HG03196 (cell line): ENCODE measurements at regions not wholly inside any gene's neighbourhood (a gene's known extent, or its start where the extent isn't known, plus 50 kb on each side); places are given as distances from the start of the nearest gene placed in this dataset.
"Not testable (repeated sequence)": the region's sequence is repeated elsewhere in the genome, so short reads cannot be mapped to it uniquely, and the experiment has no call there.

Source experiments
- ATAC-seq: cut with Tn5 transposase; IDR thresholded peaks from one replicate; pipeline ENCODE4 v1.9.1; 2021; ENCODE audit not compliant: unreplicated experiment

GRCh38 chr2:219724628-219725027 lies 97.2 kb downstream of the SLC4A3 start:
- ATAC-seq: no peak

GRCh38 chr2:219726916-219727315 lies 99.5 kb downstream of the SLC4A3 start:
- no peak for ATAC-seq

- ATAC-seq: no peak
Observed at GRCh38 chr2:219727771-219728429, 100.5 kb downstream of the SLC4A3 start.

GRCh38 chr2:219728991-219729487 lies 101.6 kb downstream of the SLC4A3 start:
- ATAC-seq: no peak

GRCh38 chr2:219731173-219731572 lies 103.7 kb downstream of the SLC4A3 start:
- no peak for ATAC-seq

GRCh38 chr2:219733106-219733505 lies 105.7 kb downstream of the SLC4A3 start:
- ATAC-seq: no peak

GRCh38 chr2:219733746-219734145 lies 106.3 kb downstream of the SLC4A3 start:
- no peak for ATAC-seq

- no peak for ATAC-seq
Observed at GRCh38 chr2:219736209-219736608, 108.8 kb downstream of the SLC4A3 start.

- ATAC-seq: no peak
Observed at GRCh38 chr2:219737270-219737691, 109.9 kb downstream of the SLC4A3 start.

- ATAC-seq: no peak
Observed at GRCh38 chr2:219739066-219739465, 111.6 kb downstream of the SLC4A3 start.

GRCh38 chr2:219739866-219740440 lies 112.5 kb downstream of the SLC4A3 start:
- ATAC-seq: no peak

GRCh38 chr2:219743548-219743947 lies 116.1 kb downstream of the SLC4A3 start:
- ATAC-seq: no peak

- ATAC-seq: no peak
Observed at GRCh38 chr2:219744066-219744465, 116.6 kb downstream of the SLC4A3 start.

- ATAC-seq: no peak
Observed at GRCh38 chr2:219744600-219744999, 117.2 kb downstream of the SLC4A3 start.

GRCh38 chr2:219747637-219748036 lies 120.2 kb downstream of the SLC4A3 start:
- no peak for ATAC-seq

GRCh38 chr2:219748671-219749570 lies 121.5 kb downstream of the SLC4A3 start:
- ATAC-seq: no peak

- not testable (repeated sequence) for ATAC-seq
Observed at GRCh38 chr2:219751121-219751520, 123.7 kb downstream of the SLC4A3 start.

- ATAC-seq: no peak
Observed at GRCh38 chr2:219752726-219753125, 125.3 kb downstream of the SLC4A3 start.

- ATAC-seq: no peak
Observed at GRCh38 chr2:219758907-219759680, 131.7 kb downstream of the SLC4A3 start.

GRCh38 chr2:219759801-219760200 lies 132.4 kb downstream of the SLC4A3 start:
- no peak for ATAC-seq
